ENCODE measurements at regions not wholly inside any gene's neighbourhood (a gene's known extent, or its start where the extent isn't known, plus 50 kb on each side); places are given as distances from the start of the nearest gene placed in this dataset.
"Not testable (repeated sequence)": the region's sequence is repeated elsewhere in the genome, so short reads cannot be mapped to it uniquely, and the experiment has no call there.

DNA sequence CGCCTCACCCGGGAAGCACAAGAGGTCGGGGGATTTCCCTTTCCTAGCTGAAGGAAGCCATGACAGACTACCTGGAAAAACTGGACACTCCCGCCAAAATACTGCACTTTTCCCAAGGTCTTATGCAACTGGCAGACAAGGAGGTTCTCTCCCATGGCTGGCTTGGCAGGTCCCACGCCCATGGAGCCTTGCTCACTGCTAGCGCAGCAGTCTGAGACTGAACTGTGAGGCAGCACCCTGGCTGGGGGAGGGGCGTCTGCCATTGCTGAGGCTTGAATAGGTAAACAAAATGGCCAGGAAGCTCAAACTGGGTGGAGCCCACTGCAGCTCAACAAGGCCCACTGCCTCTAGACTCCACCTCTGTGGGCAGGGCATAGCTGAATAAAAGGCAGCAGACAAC is 92.1 kb downstream of the C4BPA start:
- not testable (repeated sequence) for DNase-seq

DNA sequence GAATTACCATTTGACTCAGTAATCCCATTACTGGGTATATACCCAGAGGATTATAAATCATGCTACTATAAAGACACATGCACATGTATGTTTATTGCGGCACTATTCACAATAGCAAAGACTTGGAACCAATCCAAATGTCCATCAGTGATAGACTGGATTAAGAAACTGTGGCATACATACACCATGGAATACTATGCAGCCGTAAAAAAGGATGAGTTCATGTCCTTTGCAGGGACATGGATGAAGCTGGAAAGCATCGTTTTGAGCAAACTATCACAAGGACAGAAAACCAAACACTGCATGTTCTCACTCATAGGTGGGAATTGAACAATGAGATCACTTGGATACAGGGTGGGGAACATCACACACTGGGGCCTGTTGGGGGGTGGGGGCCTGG is 97.5 kb downstream of the C4BPA start:
- not testable (repeated sequence) for DNase-seq

DNA sequence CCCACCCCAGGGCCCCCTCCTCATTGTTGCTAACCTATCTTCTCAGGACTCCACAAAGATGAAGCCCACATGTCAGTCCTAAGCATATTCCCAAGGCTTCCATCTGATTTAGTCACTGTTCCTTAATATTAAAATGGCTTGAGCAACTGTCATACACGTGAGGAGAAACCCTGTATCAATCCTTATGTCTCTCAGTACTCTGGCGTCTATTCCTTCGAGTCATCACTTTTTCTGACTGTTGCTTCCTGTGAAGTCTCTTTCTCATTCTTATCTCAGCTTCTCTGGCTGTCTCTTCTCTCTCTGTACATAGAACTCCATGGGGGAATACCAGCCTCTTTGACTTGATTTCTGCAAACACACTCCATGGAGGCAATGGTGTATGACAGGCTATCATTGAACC is 98.4 kb downstream of the C4BPA start:
- DNase-seq: no peak

DNA sequence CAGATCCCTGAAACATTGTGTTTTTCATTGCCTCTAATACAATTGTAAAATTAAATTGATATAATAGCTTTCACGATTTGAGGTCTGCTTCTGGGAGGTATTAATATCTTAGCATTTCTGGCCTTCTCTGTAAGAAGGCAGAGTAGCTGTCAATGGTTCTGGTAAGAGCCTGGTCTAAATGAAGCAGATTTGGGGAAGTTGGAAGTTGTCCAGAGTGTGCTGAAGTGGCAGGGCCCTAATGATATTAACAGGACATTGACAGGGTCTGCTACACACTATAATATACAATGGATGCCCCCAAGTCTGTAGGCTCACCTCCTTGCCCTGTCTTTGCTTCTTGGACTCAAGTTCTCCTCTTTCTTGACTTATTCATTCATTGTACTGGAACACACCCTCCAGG is 99.5 kb downstream of the C4BPA start:
- no peak for DNase-seq

DNA sequence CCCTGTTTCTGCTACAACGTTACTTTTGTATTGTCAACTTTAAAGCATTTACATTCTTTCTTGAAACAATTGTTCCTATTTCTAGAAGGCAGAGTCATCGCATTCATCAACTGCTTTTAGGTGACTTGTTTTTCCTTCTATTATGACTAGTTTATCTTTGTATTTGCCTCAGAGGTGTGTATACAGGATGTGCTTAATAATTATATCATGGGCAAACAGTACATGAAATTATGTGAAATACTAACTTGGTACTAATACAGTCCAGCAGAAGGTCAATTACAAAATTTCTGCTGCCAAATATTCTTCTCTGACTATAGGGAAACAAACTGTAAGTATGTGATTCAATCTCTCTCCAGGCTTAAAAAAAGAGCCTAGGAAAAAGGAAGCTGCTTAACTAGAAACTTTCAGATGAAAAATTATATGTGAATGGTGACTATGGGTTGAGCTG is 101.6 kb downstream of the C4BPA start:
- DNase-seq: no peak

DNA sequence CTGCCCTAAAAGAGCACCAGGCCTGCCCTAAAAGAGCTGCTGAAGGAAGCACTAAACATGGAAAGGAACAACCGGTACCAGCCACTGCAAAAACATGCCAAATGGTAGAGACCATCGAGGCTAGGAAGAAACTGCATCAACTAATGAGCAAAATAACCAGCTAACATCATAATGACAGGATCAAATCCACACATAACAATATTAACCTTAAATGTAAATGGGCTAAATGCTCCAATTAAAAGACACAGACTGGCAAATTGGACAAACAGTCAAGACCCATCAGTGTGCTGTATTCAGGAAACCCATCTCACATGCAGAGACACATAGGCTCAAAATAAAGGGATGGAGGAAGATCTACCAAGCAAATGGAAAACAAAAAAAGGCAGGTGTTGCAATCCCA is 104.7 kb downstream of the C4BPA start:
- not testable (repeated sequence) for DNase-seq

DNA sequence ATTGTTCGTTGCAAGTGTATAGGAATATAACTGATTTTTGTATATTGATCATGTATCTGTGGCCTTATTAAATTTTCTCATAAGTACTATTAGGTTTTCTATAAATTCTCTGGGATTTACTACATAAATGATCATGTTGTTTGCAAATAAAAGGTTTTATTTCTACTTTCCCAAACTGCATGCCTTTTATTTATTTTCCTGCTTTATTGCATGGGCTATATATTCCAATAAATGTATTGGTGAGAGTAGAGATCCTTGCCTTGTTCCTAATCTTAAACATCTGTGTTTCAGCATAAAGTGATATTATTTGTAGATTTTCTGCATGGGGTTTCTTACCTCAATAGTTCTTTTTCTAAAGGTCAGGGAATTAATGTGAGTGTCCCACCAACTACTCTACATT is 107.0 kb upstream of the CD55 start:
- no peak for DNase-seq

DNA sequence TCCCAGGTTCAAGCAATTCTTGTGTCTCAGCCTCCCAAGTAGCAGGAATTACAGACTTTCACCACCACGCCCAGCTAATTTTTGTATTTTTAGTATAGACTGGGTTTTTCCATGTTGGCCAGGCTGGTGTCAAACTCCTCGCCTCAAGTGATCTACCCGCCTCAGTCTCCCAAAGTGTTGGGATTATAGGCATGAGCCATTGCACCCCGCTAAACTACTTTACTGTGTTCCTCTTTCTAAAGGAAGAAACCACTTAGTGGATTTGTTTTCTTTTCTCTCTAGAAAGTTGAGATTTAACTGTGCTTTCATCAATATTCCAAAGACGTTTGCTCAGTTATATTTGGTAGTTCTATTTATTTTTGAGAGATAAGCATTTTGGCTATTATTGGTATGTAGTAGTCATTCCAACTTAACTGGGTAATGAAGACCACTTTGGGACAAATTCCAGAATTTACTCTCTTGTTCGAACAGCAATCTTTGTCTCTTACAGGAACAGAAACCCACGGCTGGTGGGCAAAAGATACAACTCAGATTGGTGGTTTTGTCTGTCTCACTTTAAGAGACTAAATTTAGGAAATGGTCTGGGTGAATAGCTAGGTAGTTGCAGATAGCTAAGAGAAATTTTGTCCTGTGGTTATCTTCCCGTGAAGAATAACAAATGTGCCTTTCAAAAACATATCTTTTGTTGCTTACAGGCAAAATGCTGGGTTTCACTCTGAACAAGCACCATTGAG is 103.5 kb upstream of the CD55 start:
- DNase-seq: no peak

DNA sequence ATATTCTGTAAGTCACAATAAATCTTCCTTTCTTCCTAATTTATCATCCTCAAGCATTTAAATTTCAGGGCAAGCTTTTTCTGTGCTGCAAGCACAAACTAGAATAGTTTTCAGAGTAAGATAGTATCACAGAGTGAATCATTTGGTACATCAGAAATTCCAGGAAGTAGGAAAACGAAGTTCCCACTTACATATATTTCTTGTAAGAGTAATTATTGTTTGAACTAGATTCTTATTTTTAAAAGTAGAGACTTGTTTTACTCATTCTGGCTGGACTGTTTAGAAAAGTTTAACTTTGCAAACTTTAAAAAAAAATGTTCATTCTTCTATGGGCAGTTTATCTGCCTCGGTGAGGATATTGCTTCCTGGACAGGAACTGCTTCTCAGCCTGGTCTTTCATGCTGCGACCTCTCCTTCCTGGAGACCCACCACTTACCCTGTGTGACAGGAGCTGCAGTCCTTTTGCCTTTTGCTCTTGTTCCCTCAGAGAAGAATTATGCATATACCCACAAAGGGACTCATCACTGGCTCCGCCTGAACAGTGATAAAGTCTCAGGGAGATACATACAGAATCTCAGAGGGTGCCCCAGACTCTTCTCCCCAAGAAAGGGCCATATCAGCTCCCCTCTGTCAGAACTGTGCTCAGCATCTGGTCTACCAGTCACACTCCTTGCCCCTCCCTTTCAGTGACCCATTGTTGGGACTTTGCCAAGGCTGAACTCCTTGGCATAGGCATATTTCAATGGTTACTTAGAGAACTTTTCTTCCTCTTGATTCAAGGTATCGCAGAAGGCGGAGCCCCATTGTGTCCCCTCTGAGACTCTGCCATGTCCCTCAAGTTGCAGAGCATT is 102.7 kb upstream of the CD55 start:
- no peak for DNase-seq

DNA sequence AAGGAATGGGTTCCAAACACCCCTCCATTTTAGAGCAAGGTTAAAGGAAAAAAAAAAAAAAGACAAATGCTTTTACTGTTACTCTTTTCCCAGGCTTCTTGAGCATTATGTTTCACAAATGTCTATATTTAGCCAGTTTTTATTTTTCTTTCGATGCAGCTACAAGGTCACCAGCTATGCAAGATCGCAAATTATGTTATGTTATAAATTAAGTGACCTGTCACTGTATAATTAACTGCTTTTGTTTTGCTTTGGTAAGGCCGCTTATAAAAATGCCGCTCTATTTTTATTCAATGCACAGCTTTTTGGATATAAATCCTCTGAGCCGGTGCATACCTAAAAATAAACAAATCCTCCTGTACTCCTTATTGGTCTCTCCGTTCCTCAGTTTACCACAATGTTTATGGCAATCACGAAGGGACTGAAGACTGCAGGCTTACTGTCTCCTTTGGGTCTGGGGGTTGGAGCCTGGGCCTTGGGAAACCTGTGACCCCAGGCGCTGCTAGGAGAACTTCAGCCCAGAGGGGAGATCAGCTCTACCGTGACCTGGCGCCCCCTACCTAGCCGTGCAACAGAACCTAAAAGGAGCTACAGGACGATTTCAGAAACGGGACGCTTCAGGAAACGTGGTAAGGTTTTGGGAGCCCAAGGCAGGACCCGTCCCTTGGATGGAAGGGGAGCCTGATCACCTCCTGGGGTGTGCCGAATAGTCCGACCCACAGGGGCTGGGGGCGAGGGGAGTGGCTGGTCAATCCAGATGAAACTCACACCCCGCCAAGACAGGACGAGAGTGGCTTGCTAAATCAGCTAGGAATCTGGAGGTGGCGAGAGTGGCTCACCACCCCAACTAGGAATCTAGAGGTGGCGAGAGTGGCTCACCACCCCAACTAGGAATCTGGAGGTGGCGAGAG is 101.2 kb upstream of the CD55 start:
- no peak for DNase-seq

DNA sequence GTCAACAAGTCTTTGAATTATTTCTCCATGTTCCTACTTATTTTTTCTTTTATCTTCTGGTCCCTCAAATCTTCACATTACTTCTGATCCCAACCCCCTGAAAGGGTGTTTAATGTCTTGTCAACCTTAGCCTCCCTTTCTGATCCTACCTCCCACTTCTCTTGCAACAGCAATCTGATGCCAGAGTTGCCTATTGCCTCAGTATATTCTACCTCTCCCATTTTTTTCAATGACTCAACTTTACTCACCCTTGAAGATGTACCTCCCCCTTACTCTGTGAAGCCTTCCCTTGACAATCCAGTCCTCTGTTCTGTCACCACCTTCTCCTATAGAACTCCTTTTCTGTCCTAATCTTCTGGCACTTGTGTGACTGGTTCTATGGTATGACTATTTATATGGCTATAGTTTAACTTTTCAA is 99.5 kb upstream of the CD55 start:
- no peak for DNase-seq

DNA sequence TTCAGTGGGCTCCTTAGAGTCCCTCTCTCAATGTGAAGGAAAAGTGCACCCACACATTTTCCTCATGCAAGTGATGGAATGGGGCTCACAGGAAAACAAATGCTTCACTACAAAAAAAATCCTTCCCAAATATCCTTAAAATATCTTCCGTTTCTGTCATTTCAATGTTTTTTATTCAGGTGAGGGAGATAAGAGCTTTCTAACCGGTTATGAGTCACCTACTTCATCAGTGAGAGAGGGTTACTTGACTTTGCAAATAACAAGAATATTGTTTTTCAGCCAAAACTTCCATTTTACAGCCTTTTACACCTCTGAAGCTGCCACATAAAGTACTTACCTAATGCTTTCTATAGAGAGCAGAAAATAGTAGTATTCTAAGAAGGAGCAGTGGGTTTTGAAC is 98.3 kb upstream of the CD55 start:
- no peak for DNase-seq

DNA sequence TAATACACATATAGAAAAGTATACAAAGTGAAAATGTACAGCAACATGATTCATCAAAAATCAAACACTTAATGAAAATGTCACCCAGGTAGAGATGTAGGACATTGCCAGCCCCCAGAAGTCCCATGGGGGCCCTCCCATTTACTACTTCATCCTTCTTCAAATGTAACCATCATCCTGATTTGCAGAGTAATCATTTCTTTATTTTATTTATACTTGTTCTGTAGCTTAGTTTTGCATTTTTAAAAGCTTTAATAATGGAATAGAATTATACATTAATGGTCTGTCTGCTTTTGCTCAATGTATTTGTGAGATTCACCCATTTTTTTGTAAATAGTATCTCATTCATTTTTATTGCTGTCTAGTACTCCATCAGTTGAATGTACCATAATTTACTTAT is 96.8 kb upstream of the CD55 start:
- no peak for DNase-seq

DNA sequence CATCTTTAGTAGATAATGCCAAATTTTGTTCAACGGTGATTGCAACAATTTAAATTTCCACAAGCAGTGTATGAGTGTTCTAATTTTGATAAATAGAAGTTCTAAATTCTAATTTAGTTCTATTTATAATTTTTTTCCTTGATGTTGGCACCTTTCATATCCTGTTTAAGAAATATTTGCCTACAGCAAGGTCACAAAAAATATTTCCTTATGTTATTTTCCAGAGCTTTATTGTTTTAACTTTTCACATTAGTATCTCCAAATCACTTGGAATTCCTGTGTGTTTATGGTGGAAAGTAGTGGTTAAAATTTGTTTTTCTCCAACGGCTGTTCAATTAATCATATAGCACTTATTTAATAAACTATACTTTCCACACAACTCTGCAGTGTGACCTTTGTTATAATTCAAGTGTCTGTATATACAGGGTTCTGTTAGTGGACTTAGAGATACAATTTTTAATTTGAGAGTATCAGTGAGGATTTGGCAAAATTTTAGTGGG is 94.3 kb upstream of the CD55 start:
- DNase-seq: no peak

DNA sequence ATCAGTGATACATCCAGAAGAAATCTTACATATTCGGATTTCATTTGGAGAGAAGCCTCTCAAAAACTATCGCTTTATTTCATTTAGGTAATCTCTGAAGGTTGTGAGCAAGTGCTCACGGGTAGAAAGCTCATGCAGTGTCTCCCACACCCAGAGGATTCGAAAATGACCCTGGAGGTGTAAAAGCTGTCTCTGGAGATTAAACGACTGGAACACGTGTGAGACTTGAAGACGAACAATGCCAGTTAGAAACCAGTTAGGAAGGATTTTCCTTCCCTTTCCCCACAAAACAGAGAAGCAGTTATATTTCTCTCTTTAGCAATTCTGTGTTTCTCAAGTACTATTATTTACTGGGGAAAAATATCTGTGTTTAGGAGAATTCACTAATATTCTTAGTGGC is 92.5 kb upstream of the CD55 start:
- DNase-seq: no peak

DNA sequence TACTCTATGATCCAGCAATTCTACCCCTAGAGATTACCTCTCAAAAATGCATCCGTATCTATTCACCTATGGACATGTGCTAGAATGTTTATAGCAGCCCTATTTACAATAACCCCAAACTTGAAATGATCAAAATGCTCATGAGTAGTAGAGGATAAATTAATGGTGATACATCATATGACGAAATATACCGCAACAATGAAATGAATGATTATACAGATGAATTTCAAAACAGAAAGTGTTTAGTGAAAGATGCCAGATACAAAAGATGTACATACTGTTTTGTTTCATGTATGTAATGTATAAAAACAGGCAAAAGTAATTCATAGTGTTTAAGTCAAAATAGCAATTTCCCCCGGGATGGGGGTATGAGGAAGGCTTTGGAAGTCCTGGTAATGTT is 91.0 kb upstream of the CD55 start:
- no peak for DNase-seq

DNA sequence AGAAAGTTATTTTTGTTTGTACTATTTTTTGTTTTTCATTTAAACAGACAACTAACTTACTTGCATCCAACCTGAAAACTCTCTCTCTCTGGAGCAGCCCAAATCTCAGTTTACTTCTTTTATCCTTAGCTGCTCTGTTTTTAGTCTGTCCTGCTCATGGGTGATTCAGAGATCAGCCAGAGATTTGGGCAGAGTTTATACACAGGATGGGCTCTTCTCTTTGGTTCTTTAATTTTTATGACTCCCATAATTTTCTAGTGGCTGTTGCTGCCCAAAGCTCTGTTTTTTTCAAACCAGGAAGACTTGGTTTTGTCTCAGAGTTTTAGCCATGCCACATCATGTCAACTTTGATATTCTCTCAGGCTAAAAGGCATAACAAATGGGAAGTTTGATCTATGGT is 86.8 kb upstream of the CD55 start:
- DNase-seq: no peak

DNA sequence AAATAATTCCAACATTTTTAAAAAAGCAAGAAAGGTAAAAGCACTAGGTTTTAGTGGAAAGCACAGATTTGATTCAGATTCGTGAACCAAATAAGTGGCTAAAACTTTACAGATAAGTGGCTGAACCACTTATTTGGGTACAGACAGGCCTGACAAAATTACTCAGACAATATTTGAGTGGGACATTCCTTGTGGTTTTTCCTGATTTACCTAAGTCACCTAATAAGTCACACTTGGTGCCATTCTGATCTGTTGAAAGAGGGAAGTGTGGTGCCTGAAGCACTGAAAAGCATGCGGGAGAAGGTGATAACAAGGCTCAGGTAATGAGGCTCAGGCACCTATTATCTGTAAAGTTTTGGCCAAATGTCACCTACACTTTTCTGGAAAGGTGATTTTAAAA is 81.6 kb upstream of the CD55 start:
- DNase-seq: no peak

DNA sequence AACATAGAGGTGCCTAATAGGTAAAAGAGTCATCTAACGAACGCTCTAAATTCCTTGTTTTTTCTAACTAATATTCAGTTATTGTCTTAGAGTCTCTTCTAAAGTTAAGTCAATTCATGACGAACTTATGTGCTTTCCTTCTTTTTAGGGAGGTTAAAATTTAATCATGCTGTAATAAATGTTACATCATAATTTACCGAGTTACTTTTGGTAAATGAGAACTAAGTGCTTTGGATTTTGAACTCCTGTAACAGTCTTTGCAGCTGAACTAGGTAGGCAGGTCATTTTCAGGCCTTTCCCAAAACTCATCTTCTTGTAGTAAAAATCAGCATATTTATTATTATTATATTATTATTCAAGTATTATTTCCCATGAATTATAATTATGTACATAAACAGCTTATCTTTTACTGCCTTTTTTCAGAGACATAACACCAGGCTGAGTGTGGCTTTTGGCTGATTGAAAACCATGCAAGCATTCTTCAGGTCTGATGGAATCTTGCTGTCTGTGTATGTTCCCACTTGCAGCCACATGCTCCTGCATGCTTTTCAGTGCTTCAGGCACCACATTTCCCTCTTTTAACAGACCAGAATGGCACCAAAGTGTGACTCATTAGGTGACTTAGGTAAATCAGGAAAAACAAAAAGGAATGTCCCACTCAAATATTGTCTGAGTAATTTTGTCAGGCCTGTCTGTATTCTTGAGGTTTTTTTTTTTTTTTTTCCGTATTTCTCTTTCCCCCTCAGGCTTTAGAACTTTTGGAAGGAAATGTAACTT is 81.0 kb upstream of the CD55 start:
- DNase-seq: no peak

DNA sequence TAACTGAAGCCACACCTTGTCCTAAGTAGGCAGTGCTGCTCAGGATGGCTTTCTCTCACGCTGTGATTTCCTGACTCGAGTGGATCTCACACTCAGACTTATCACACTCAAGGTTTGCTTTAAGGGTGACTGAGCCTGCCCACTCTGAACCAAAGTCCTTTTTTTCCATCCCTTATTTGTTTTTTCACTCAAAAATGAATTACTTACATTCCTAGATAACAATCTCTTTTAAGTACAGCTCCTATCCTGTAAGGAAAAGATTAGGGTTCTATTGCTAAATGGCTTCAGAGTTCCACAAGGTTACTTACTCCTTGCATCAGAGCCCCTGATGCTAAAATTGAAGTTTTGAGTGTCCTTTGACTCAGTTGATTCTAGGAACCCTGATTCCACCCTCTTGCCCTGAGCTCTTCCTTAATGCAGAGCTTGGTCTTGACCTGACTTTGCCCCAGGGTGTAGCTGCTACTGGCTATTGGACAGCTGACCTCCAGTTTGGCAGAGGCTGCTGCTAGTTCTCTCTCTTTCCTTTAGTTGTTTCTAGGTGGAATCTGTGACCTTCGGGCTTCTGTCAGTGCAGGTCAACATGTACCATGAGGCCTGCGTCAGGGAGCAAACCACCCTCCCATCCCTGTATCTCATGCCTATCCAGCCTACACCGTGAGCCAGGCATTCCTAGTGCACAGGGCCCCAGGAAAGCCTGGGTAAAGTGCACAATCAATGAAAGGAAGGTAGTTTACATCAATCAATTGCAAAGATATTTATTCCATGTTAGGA is 80.1 kb upstream of the CD55 start:
- no peak for DNase-seq
